ENCODE measurements at regions not wholly inside any gene's neighbourhood (a gene's known extent, or its start where the extent isn't known, plus 50 kb on each side); places are given as distances from the start of the nearest gene placed in this dataset.

- Histone ChIP-seq H2BK15ac (ENCODE audit: low read depth, low read length) (no peak overlapping the region), H3K9ac (ENCODE audit: extremely low read depth, insufficient read length, low read length) (no peak overlapping the region), H2AK5ac (ENCODE audit: insufficient read length, low read length) (no peak overlapping the region), H3K23me2 (ENCODE audit: insufficient read length, low read depth, low read length, poor library complexity, severe bottlenecking) (no peaks in the 10 kb centered on the region), H2AFZ (ENCODE audit: low read length) (no peak overlapping the region), H3K18ac (ENCODE audit: insufficient read length, low read depth, low read length) (no peak overlapping the region), H4K5ac (ENCODE audit: insufficient read length, low read depth, low read length) (no peak overlapping the region), H2BK12ac (ENCODE audit: insufficient read length, low read depth, low read length) (no peak overlapping the region), H3T11ph (ENCODE audit: low read length) (no peak overlapping the region), H3K27me3 (ENCODE audit: insufficient read depth, low read length) (no peaks in the 10 kb centered on the region), H3K4me2 (ENCODE audit: insufficient read depth, insufficient read length, low read length) (no peak overlapping the region), H4K20me1 (ENCODE audit: control insufficient read depth, insufficient read depth, insufficient read length) (no peaks in the 10 kb centered on the region), H3K4ac (ENCODE audit: low read depth, low read length) (no peak overlapping the region), H3K9me3 (ENCODE audit: control insufficient read depth, low read depth, low read length) (no peaks in the 10 kb centered on the region), H3K23ac (ENCODE audit: insufficient read length, low read depth, low read length) (no peak overlapping the region), H2BK120ac (ENCODE audit: low read depth, low read length, poor library complexity, severe bottlenecking) (no peak overlapping the region), H4K8ac (replicated peaks; ENCODE audit: insufficient read length, low read depth, low read length) (no peak overlapping the region), H3K4me1 (ENCODE audit: insufficient read depth, low read length) (no peaks in the 10 kb centered on the region), H3K14ac (ENCODE audit: insufficient read depth, low read length) (no peak overlapping the region), H2BK5ac (ENCODE audit: insufficient read length, low read length) (no peak overlapping the region), H3K79me2 (ENCODE audit: insufficient read depth, low read length) (no peaks in the 10 kb centered on the region), H3K79me1 (ENCODE audit: insufficient read depth, low read depth, low read length, poor library complexity, severe bottlenecking) (no peaks in the 10 kb centered on the region), H3K27ac (ENCODE audit: insufficient read length, low read depth, low read length) (no peak overlapping the region), H4K91ac (ENCODE audit: insufficient read length, low read depth, low read length) (no peak overlapping the region), H3K56ac (ENCODE audit: insufficient read length, low read depth, low read length) (no peak overlapping the region), H2BK20ac (ENCODE audit: low read depth, low read length, poor library complexity, severe bottlenecking) (no peak overlapping the region)
- Mint-ChIP-seq H3K36me3 (ENCODE audit: insufficient read depth in 1 of 3, low read depth in 3 of 3) (no peaks in the 10 kb centered on the region), H3K9me3 (no peaks in the 10 kb centered on the region; a peak in 2 of 5 replicates), H3K4me1 (no peaks in the 10 kb centered on the region), H3K27me3 (ENCODE audit: low read depth) (no peaks in the 10 kb centered on the region), H3K4me3 (no peak overlapping the region), H3K27ac (no peak overlapping the region)
- no peak for DNase-seq
- TF ChIP-seq CTCF (conservative IDR thresholded peaks at IDR 0.05) = no peak
- WGBS (ENCODE audit: extremely low coverage, insufficient read length, low lambda C conversion rate) = no CpG with 5 or more reads among the region's 4 CpGs
Observed at GRCh38 chr5:122656160-122656559, 118.7 kb upstream of the SNX2 start.

All from H9 (cell line).